Progenitor cell of endocrine pancreas (in vitro differentiated cells): ENCODE measurements at regions not wholly inside any gene's neighbourhood (a gene's known extent, or its start where the extent isn't known, plus 50 kb on each side); places are given as distances from the start of the nearest gene placed in this dataset.

Experiments used
- DNase-seq: peaks from one replicate; pipeline ENCODE4 v3.0.0; 2021; ENCODE audit warnings: low spot score; ENCODE audit not compliant: unreplicated experiment
- H3K27ac Mint-ChIP-seq: 2 replicates; pipeline ENCODE4 v1.8.0; 2021; ENCODE audit warnings: mild to moderate bottlenecking, moderate library complexity, mixed read lengths
- H3K27me3 Mint-ChIP-seq: 2 replicates; pipeline ENCODE4 v1.8.0; 2021; ENCODE audit warnings: mixed read lengths
- H3K36me3 Mint-ChIP-seq: 2 replicates; pipeline ENCODE4 v1.8.0; 2022; ENCODE audit warnings: mixed read lengths; ENCODE audit not compliant: insufficient read depth
- H3K4me1 Mint-ChIP-seq: 2 replicates; pipeline ENCODE4 v1.8.0; 2021; ENCODE audit warnings: low read depth, mixed read lengths
- H3K4me3 Mint-ChIP-seq: 2 replicates; pipeline ENCODE4 v1.8.0; 2021; ENCODE audit warnings: low read depth, mild to moderate bottlenecking, moderate library complexity, mixed read lengths
- H3K9me3 Mint-ChIP-seq: 2 replicates; pipeline ENCODE4 v1.8.0; 2021; ENCODE audit warnings: low read depth, mixed read lengths
- TF ChIP-seq, protein P1 (sequence below): fragments of 200-600 bp; sonication (generic); IDR thresholded peaks from one replicate; pipeline ENCODE4 v1.5.0; 2021; ENCODE audit warnings: antibody characterized with exemption, mild to moderate bottlenecking; ENCODE audit not compliant: unreplicated experiment

DNA sequence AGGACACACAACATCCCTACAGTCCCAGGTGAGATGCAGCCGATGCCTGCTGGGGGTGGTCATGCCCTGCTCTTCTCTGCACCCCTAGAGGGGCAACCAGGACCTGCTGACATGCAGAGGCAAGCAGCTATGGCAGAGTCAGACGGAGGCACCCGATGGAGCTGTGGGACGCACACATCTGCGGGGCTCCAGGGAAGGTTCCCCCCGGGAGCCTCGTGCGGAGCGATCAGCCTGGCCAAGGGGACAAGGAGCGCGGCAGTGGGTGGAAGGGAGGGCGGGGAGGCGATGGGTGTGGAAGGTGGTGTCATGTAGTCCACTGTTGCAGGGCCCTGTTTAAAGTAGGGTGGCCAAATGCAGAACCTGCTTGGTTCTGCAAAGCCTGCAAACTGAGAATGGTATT is 143.0 kb upstream of the AJAP1 start:
- Mint-ChIP-seq H3K27me3 (peaks cover 33% of the 10 kb centered on the region), H3K4me1 (peaks cover 9% of the 10 kb centered on the region), H3K9me3 (no peaks in the 10 kb centered on the region), H3K36me3 (no peaks in the 10 kb centered on the region), H3K4me3 (no peak overlapping the region), H3K27ac (no peak overlapping the region)
- no peak for DNase-seq
- TF ChIP-seq, protein P1, sequence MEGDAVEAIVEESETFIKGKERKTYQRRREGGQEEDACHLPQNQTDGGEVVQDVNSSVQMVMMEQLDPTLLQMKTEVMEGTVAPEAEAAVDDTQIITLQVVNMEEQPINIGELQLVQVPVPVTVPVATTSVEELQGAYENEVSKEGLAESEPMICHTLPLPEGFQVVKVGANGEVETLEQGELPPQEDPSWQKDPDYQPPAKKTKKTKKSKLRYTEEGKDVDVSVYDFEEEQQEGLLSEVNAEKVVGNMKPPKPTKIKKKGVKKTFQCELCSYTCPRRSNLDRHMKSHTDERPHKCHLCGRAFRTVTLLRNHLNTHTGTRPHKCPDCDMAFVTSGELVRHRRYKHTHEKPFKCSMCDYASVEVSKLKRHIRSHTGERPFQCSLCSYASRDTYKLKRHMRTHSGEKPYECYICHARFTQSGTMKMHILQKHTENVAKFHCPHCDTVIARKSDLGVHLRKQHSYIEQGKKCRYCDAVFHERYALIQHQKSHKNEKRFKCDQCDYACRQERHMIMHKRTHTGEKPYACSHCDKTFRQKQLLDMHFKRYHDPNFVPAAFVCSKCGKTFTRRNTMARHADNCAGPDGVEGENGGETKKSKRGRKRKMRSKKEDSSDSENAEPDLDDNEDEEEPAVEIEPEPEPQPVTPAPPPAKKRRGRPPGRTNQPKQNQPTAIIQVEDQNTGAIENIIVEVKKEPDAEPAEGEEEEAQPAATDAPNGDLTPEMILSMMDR, result no peak

DNA sequence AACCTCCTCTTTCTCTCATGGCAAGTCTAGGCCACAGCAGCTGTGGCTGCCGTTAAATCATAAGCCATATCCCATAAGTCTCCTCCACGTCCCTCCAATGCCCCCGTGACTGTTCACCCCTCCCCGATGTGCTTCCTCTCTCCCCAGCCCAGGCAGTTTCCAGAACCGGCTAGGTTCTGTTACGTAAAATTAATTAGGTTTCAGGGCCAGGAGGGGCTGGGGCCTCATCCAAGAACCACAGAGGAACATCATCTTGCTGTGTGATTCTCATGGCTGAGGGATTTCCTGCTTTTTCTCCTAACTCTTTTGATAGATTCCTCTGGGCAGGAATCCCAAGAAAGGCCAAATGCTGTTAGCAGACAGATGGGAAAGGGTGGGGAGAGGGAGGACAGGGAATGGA is 141.8 kb upstream of the AJAP1 start:
- H3K4me1 Mint-ChIP-seq, result peaks cover 20% of the 10 kb centered on the region

DNA sequence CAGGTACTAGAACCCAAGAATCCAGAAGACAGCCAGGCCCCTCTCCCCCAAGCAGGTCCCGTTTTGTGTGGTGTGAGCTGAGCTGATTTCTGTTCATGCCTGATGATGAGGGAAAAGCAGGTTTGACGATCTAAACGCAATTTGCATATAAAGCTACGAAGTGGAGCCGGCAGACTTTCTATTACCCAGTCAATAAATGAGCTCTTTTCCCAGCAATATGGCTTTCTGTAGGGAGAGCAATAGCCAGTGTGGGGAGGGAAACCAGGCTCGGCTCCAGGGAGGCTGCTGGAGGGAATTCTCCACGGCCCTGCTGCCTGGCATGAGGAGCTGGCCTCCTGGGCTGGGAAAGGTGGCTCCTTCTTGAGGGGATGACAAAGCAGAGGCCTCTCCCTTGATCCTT is 140.7 kb upstream of the AJAP1 start:
- peaks cover 24% of the 10 kb centered on the region for H3K4me1 Mint-ChIP-seq
- TF ChIP-seq, protein P1, result no peak
- no peaks in the 10 kb centered on the region for H3K36me3 Mint-ChIP-seq
- DNase-seq, result no peak
- H3K27me3 Mint-ChIP-seq, result peaks cover 28% of the 10 kb centered on the region
- H3K27ac Mint-ChIP-seq, result no peak overlapping the region
- no peaks in the 10 kb centered on the region for H3K9me3 Mint-ChIP-seq
- no peak overlapping the region for H3K4me3 Mint-ChIP-seq

More for the DNA sequence above, 141.8 kb upstream of the AJAP1 start:
- no peak for DNase-seq
- H3K36me3 Mint-ChIP-seq, result no peaks in the 10 kb centered on the region
- peaks cover 21% of the 10 kb centered on the region for H3K27me3 Mint-ChIP-seq
- TF ChIP-seq, protein P1, result no peak
- no peak overlapping the region for H3K4me3 Mint-ChIP-seq
- H3K27ac Mint-ChIP-seq, result no peak overlapping the region
- H3K9me3 Mint-ChIP-seq, result no peaks in the 10 kb centered on the region

DNA sequence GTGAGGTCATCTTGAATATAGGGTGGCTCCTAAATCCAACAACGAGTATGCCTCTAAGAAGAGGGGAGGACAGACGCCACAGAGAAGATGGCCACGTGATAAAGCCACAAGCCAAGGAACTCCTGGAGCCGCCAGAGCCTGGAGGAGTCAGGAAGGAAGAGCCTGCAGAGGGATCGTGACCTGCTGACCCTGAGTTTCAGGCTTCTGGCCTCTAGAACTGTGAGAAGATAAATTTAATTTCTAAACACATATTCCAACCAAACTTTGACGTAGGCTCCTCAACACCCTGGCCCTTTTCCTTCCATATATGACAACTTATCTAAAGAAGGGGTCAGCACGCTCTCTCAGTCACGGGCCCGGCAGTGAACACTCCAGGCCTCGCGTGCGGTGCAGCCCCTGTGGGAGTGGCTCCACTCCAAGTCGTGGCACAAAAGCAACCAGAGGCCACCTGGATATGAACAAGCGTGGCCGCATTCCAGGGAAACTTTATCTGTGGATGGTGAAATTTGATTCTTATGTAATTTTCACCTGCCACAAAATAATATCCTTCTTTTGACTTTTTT is 138.6 kb upstream of the AJAP1 start:
- H3K27ac Mint-ChIP-seq, result peak overlapping the region; percentile 49
- H3K4me3 Mint-ChIP-seq, result no peak overlapping the region
- no peaks in the 10 kb centered on the region for H3K36me3 Mint-ChIP-seq
- no peaks in the 10 kb centered on the region for H3K9me3 Mint-ChIP-seq
- TF ChIP-seq, protein P1, result no peak
- H3K4me1 Mint-ChIP-seq, result peaks cover 24% of the 10 kb centered on the region
- H3K27me3 Mint-ChIP-seq, result peaks cover 32% of the 10 kb centered on the region
- DNase-seq, result no peak

DNA sequence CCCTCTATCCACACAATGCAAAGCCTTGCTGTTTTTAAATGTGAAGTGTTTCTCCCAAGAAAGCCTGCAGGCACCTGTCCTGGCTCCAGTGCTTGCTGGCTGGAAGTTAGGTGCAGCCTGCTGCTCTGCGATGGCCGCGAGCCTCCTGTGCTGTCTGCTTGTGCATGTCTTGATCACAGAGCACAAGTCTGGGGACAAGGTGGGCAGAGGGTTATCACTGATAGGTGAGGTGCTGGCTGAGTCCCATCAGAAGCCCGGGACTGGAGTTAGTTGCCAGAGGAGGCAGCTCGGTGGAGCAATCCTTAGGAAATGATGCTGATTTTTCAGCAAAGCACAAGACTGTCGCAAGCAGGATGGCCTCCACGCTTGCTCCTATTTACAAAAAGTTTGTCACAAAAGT is 137.8 kb upstream of the AJAP1 start:
- TF ChIP-seq, protein P1, result no peak
- Mint-ChIP-seq H3K9me3 (no peaks in the 10 kb centered on the region), H3K4me1 (peaks cover 24% of the 10 kb centered on the region), H3K4me3 (no peak overlapping the region), H3K36me3 (no peaks in the 10 kb centered on the region), H3K27me3 (peaks cover 30% of the 10 kb centered on the region), H3K27ac (peak overlapping the region; percentile 25)
- DNase-seq, result no peak
